Osteocyte (in vitro differentiated cells): ENCODE measurements at regions not wholly inside any gene's neighbourhood (a gene's known extent, or its start where the extent isn't known, plus 50 kb on each side); places are given as distances from the start of the nearest gene placed in this dataset.

ENCODE experiments used
- DNase-seq: peaks from one replicate; pipeline ENCODE4 v3.0.0; 2021; ENCODE audit warnings: mixed read lengths; ENCODE audit not compliant: unreplicated experiment; ENCODE audit errors: extremely low spot score
- H3K27ac Mint-ChIP-seq: one replicate; pipeline ENCODE4 v1.8.0; 2021; ENCODE audit warnings: mild to moderate bottlenecking, mixed read lengths; ENCODE audit not compliant: unreplicated experiment
- H3K27me3 Mint-ChIP-seq: one replicate; pipeline ENCODE4 v1.8.0; 2021; ENCODE audit warnings: mixed read lengths; ENCODE audit not compliant: unreplicated experiment
- H3K36me3 Mint-ChIP-seq: one replicate; pipeline ENCODE4 v1.8.0; 2021; ENCODE audit warnings: mixed read lengths; ENCODE audit not compliant: unreplicated experiment
- H3K4me1 Mint-ChIP-seq: one replicate; pipeline ENCODE4 v1.8.0; 2021; ENCODE audit warnings: mixed read lengths; ENCODE audit not compliant: unreplicated experiment
- H3K4me3 Mint-ChIP-seq: one replicate; pipeline ENCODE4 v1.8.0; 2021; ENCODE audit warnings: mild to moderate bottlenecking, moderate library complexity, mixed read lengths; ENCODE audit not compliant: unreplicated experiment
- H3K9me3 Mint-ChIP-seq: one replicate; pipeline ENCODE4 v1.8.0; 2021; ENCODE audit warnings: mixed read lengths; ENCODE audit not compliant: unreplicated experiment
- CTCF ChIP-seq: fragments of 200-600 bp; sonication (generic); IDR thresholded peaks from 2 replicates; pipeline ENCODE4 v1.5.0; 2021; ENCODE audit warnings: antibody characterized with exemption, mild to moderate bottlenecking, moderate library complexity

GRCh38 chr9:32218100-32218767 is 166.2 kb upstream of the ACO1 start:
- no peak overlapping the region for H3K27ac Mint-ChIP-seq
- no peak for DNase-seq
- no peaks in the 10 kb centered on the region for H3K9me3 Mint-ChIP-seq
- no peak overlapping the region for H3K4me3 Mint-ChIP-seq
- H3K36me3 Mint-ChIP-seq = no peaks in the 10 kb centered on the region
- H3K27me3 Mint-ChIP-seq = no peaks in the 10 kb centered on the region
- TF ChIP-seq CTCF = no peak
- H3K4me1 Mint-ChIP-seq = no peaks in the 10 kb centered on the region

DNA sequence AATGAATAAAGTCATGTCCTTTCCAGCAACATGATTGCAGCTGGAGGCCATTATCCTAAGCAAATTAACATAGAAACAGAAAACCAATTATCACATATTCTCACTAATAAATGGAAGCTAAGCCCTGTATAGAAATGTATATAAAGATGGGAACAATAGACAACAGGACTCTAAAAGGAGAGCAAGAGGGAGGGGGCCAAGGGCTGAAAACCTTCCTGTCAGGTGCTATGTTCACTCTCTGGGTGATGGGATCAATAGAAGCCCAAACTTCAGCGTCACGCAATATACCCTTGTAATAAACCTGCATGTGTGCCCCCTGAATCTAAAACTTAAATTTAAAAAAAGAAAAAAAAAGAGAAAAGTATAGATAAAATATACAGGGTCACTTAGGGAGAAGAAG is 163.7 kb upstream of the ACO1 start:
- no peaks in the 10 kb centered on the region for H3K27me3 Mint-ChIP-seq
- H3K9me3 Mint-ChIP-seq = no peaks in the 10 kb centered on the region
- TF ChIP-seq CTCF = no peak
- H3K27ac Mint-ChIP-seq = no peak overlapping the region
- no peak overlapping the region for H3K4me3 Mint-ChIP-seq
- H3K4me1 Mint-ChIP-seq = no peaks in the 10 kb centered on the region
- no peaks in the 10 kb centered on the region for H3K36me3 Mint-ChIP-seq
- no peak for DNase-seq

DNA sequence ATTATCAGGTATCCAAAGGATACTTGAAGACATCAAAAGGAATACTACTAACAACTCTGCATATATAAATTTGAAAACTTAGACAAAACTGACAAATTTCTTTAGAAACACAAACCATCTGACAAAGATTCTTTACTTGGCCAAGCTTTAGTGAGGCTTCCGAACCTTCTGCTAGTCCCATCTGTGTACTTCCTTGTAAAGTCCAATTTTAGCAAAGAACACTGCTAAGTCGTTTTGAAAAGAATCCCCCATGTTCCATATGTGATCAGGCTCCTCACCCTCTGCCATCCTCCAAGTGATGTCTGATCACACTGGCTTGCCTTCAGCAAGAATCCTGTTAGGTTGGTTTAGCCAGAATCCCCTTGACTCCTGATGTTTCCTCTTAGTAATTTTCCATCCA is 150.0 kb upstream of the ACO1 start:
- peaks cover 3% of the 10 kb centered on the region for H3K9me3 Mint-ChIP-seq
- no peaks in the 10 kb centered on the region for H3K4me1 Mint-ChIP-seq
- TF ChIP-seq CTCF = no peak
- H3K4me3 Mint-ChIP-seq = no peak overlapping the region
- no peaks in the 10 kb centered on the region for H3K27me3 Mint-ChIP-seq
- H3K36me3 Mint-ChIP-seq = no peaks in the 10 kb centered on the region
- DNase-seq = no peak
- H3K27ac Mint-ChIP-seq = no peak overlapping the region

DNA sequence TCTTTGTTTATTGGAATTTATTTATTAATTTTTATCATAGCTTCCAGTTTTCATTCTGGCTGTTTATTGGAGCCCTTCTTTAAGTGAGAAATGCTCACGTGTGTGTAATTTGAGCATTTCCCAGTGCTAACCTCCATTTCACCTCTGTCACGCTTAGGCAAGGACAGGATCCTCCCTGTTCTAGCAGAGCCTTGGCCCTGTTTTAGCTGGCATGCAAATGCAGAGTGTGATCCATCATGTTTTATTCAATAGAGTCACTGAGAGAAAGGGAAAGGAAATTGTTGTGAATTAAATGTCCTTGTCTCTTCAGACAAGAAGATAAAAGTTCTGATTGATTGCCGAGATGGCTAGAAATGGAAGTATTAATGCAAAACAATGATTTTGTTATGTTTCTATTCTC is 137.3 kb upstream of the ACO1 start:
- H3K4me1 Mint-ChIP-seq = no peaks in the 10 kb centered on the region
- no peak overlapping the region for H3K4me3 Mint-ChIP-seq
- DNase-seq = no peak
- no peak overlapping the region for H3K27ac Mint-ChIP-seq
- no peak for TF ChIP-seq CTCF
- H3K36me3 Mint-ChIP-seq = no peaks in the 10 kb centered on the region
- H3K9me3 Mint-ChIP-seq = no peaks in the 10 kb centered on the region
- peaks cover 6% of the 10 kb centered on the region for H3K27me3 Mint-ChIP-seq

GRCh38 chr9:32248189-32248712 is 136.2 kb upstream of the ACO1 start:
- peaks cover 9% of the 10 kb centered on the region for H3K27me3 Mint-ChIP-seq
- no peak for DNase-seq
- no peaks in the 10 kb centered on the region for H3K36me3 Mint-ChIP-seq
- H3K9me3 Mint-ChIP-seq = no peaks in the 10 kb centered on the region
- no peak overlapping the region for H3K27ac Mint-ChIP-seq
- H3K4me3 Mint-ChIP-seq = no peak overlapping the region
- TF ChIP-seq CTCF = no peak
- no peaks in the 10 kb centered on the region for H3K4me1 Mint-ChIP-seq
